K562 (cell line): ENCODE measurements at regions not wholly inside any gene's neighbourhood (a gene's known extent, or its start where the extent isn't known, plus 50 kb on each side); places are given as distances from the start of the nearest gene placed in this dataset.

Experiments
- ATAC-seq: fragments of 200-7000 bp; cut with Tn5 transposase; 3 replicates; pipeline ENCODE4 v1.9.1; 2020; ENCODE audit warnings: moderate library complexity
- BruUV-seq: library from RNA; stranded (reverse); fragments of 400-500 nt; replicated peaks from 2 replicates; lab custom pipeline; 2021; lab: Mats Ljungman, UMichigan
- CTCF ChIA-PET: fragments of 300-600 bp; formaldehyde crosslinking; extraction: SDS; loops from one replicate; lab custom pipeline; 2021; ENCODE audit warnings: low intra/inter-chr PET ratio; lab: Yijun Ruan, JAX
- POLR2A ChIA-PET: fragments of 300-600, 350-650 bp; sonication (Branson Sonifier 250); formaldehyde crosslinking; extraction: SDS; loops from one replicate; lab custom pipeline; 2021; ENCODE audit warnings: antibody characterized with exemption, inconsistent platforms; lab: Yijun Ruan, JAX
- DNase-seq, 4 experiments: peaks; one replicate each; pipeline versions ENCODE4 v3.0.0 to v3.0.0-alpha.2; 2011 to 2018; ENCODE audit warnings: low spot score in 3 of 4, mixed read lengths in 3 of 4; ENCODE audit errors: extremely low read depth in 1 of 4
- FAIRE-seq: peaks from 2 replicates; lab custom pipeline; 2011; peaks lifted over from hg19 to GRCh38; lab: Jason Lieb, UNC
- H2AFZ ChIP-seq: 2 replicates; pipeline ENCODE4 v1.6.0; 2011; ENCODE audit warnings: low read depth, low read length, control low read depth, inconsistent platforms
- H3K27ac ChIP-seq: fragments of 200-600 bp; 3 replicates; pipeline ENCODE4 v1.8.0; 2011; ENCODE audit warnings: low read depth, mild to moderate bottlenecking, control low read depth, inconsistent platforms, low read length, moderate library complexity, mixed read lengths; ENCODE audit errors: extremely low read depth
- H3K27me3 ChIP-seq, 2 experiments: fragments of 300-600 bp in 1 of 2; 2 replicates in 1 of 2; 3 replicates in 1 of 2; pipeline versions ENCODE4 v1.6.0 to v1.8.0; 2011; ENCODE audit warnings: inconsistent platforms in 2 of 2, low read length in 2 of 2, mild to moderate bottlenecking in 1 of 2, mixed read lengths in 1 of 2, moderate library complexity in 1 of 2; ENCODE audit not compliant: control insufficient read depth in 2 of 2, insufficient read depth in 2 of 2
- H3K36me3 ChIP-seq: fragments of 300-600 bp; 3 replicates; pipeline ENCODE4 v1.8.0; 2011; ENCODE audit warnings: mild to moderate bottlenecking, low read length, inconsistent platforms; ENCODE audit not compliant: control insufficient read depth, insufficient read depth
- H3K4me1 ChIP-seq, 2 experiments: fragments of 200-600 bp in 1 of 2; replicated peaks in 1 of 2; 2 replicates in 1 of 2; 3 replicates in 1 of 2; pipeline versions ENCODE4 v1.5.1 to v1.8.0; 2011; ENCODE audit warnings: inconsistent platforms in 2 of 2, low read length in 2 of 2, mild to moderate bottlenecking in 1 of 2, mixed read lengths in 1 of 2, moderate library complexity in 1 of 2; ENCODE audit not compliant: control insufficient read depth in 2 of 2, insufficient read depth in 2 of 2
- H3K4me2 ChIP-seq: 2 replicates; pipeline ENCODE4 v1.6.1; 2011; ENCODE audit warnings: low read length, control low read depth, inconsistent platforms, mixed read lengths; ENCODE audit not compliant: insufficient read depth
- H3K4me3 ChIP-seq: fragments of 200-600 bp; sonication (generic), shearing (Covaris generic); 2 replicates; pipeline ENCODE4 v1.5.1; 2016; ENCODE audit warnings: control low read depth, inconsistent platforms
- H3K79me2 ChIP-seq: fragments of 200-600 bp; 3 replicates; pipeline ENCODE4 v1.8.0; 2011; ENCODE audit warnings: low read length, inconsistent platforms; ENCODE audit not compliant: control insufficient read depth, insufficient read depth
- H3K9ac ChIP-seq, 2 experiments: 2 replicates each; pipeline versions ENCODE4 v1.6.0 to v1.6.1; 2011; ENCODE audit warnings: low read depth in 2 of 2, low read length in 2 of 2, control low read depth in 1 of 2, inconsistent platforms in 1 of 2, mild to moderate bottlenecking in 1 of 2, mixed read lengths in 1 of 2; ENCODE audit not compliant: insufficient read depth in 1 of 2
- H3K9me1 ChIP-seq: one replicate; pipeline ENCODE4 v1.6.0; 2011; ENCODE audit warnings: inconsistent platforms, mild to moderate bottlenecking, low read length, moderate library complexity; ENCODE audit not compliant: control insufficient read depth, insufficient read depth
- H3K9me3 ChIP-seq: replicated peaks from 2 replicates; pipeline ENCODE4 v1.5.1; 2011; ENCODE audit warnings: low read depth, low read length, inconsistent platforms; ENCODE audit not compliant: control insufficient read depth, insufficient read depth
- H4K20me1 ChIP-seq: replicated peaks from 2 replicates; pipeline ENCODE4 v1.6.1; 2011; ENCODE audit warnings: low read length, inconsistent platforms, mixed read lengths; ENCODE audit not compliant: control insufficient read depth, insufficient read depth
- AFF4 ChIP-seq: sonication (generic); formaldehyde crosslinking; IDR thresholded peaks from 2 replicates; pipeline ENCODE4 v1.8.0; 2023; ENCODE audit warnings: mild to moderate bottlenecking, missing genetic modification reagents
- CCAR2 ChIP-seq: fragments of 200-400 bp; formaldehyde crosslinking; IDR thresholded peaks from 2 replicates; pipeline ENCODE4 v1.6.1; 2017; ENCODE audit warnings: mild to moderate bottlenecking, low read depth, low read length
- EWSR1 ChIP-seq: fragments of 450-650 bp; IDR thresholded peaks from 2 replicates; pipeline ENCODE4 v1.6.1; 2018; ENCODE audit warnings: borderline replicate concordance, mild to moderate bottlenecking, low read depth, moderate library complexity; ENCODE audit not compliant: partially characterized antibody
- FOXJ3 ChIP-seq: sonication (generic); formaldehyde crosslinking; IDR thresholded peaks from 2 replicates; pipeline ENCODE4 v1.4.0; 2020; ENCODE audit warnings: mild to moderate bottlenecking, missing genetic modification reagents
- HDAC3 ChIP-seq: fragments of 450-650 bp; IDR thresholded peaks from 2 replicates; pipeline ENCODE4 v1.6.1; 2018; ENCODE audit warnings: borderline replicate concordance, mild to moderate bottlenecking, moderate library complexity; ENCODE audit not compliant: partially characterized antibody
- HMG20B ChIP-seq: fragments of 250-450 bp; sonication (Bioruptor Pico); IDR thresholded peaks from 2 replicates; pipeline ENCODE4 v1.5.0; 2021; ENCODE audit warnings: mild to moderate bottlenecking
- KLF1 ChIP-seq: fragments of 450-650 bp; IDR thresholded peaks from 2 replicates; pipeline ENCODE4 v1.6.1; 2016; ENCODE audit warnings: missing genetic modification characterization, missing compliant biosample characterization
- KLF6 ChIP-seq: fragments of 250-450 bp; sonication (Bioruptor Pico); IDR thresholded peaks from 2 replicates; pipeline ENCODE4 v1.4.0; 2020; ENCODE audit warnings: mild to moderate bottlenecking, moderate library complexity, borderline replicate concordance
- MBD2 ChIP-seq: sonication (generic); IDR thresholded peaks from 2 replicates; pipeline ENCODE4 v1.6.1; 2016; ENCODE audit warnings: low read depth, borderline replicate concordance
- MED1 ChIP-seq: sonication (generic); formaldehyde crosslinking; IDR thresholded peaks from 2 replicates; pipeline ENCODE4 v1.8.1; 2023; ENCODE audit warnings: missing genetic modification reagents, borderline replicate concordance
- UBTF ChIP-seq, 2 experiments: IDR thresholded peaks; 2 replicates each; pipeline ENCODE4 v1.6.1; 2012; ENCODE audit warnings: improper control_type of control experiment in 2 of 2, low read depth in 2 of 2, low read length in 2 of 2, borderline replicate concordance in 1 of 2
- ZNF57 ChIP-seq: fragments of 450-650 bp; formaldehyde crosslinking; IDR thresholded peaks from 2 replicates; pipeline ENCODE4 v1.4.0; 2020; ENCODE audit warnings: mild to moderate bottlenecking, moderate library complexity
- WGBS: fragments of 100-300 bp; shearing (Covaris generic); methylation state at CpG from one replicate; pipeline ENCODE4 v1.1.6; 2016; ENCODE audit warnings: low coverage, mixed read lengths; ENCODE audit not compliant: insufficient coverage; ENCODE audit errors: missing lambda C conversion rate; 5-methylcytosine and 5-hydroxymethylcytosine counted together
- in situ Hi-C: fragments of 300-500 bp; cut with MboI; formaldehyde crosslinking; loops from 4 replicates; pipeline ENCODE4 v1.15.0; 2018; ENCODE audit warnings: inconsistent platforms, mixed read lengths
- intact Hi-C: fragments of 100-400 bp; cut with micrococcal nuclease; formaldehyde crosslinking; loops from 2 replicates; pipeline ENCODE4 v1.14.2; 2022

GRCh38 chr12:94845110-94845509 lies 158.4 kb downstream of the NDUFA12 start (continued):
- no peak for TF ChIP-seq KLF6
- TF ChIP-seq AFF4 (CRISPR knock-in tag), result no peak
- no peak for TF ChIP-seq HMG20B (CRISPR knock-in tag)
- TF ChIP-seq EWSR1, result no peak
- no peak for TF ChIP-seq FOXJ3

- Histone ChIP-seq H3K4me3 (no peak overlapping the region), H3K9ac (no peak overlapping the region), H2AFZ (no peak overlapping the region), H3K27me3 (peaks cover 12 to 27% of the 10 kb centered on the region in 2 experiments), H3K9me3 (no peaks in the 10 kb centered on the region), H3K36me3 (no peaks in the 10 kb centered on the region), H3K79me2 (no peaks in the 10 kb centered on the region), H3K4me2 (no peak overlapping the region), H3K27ac (no peak overlapping the region), H3K9me1 (no peaks in the 10 kb centered on the region), H3K4me1 (no peaks in the 10 kb centered on the region), H4K20me1 (no peaks in the 10 kb centered on the region)
- intact Hi-C loops, result no loop called here
- POLR2A ChIA-PET, result no interaction called here
- FAIRE-seq (no peak), ATAC-seq (no peak), DNase-seq (no peak)
- 0% methylated on average over 3 of the region's 3 CpGs for WGBS
- in situ Hi-C loops, result no loop called here
- CTCF ChIA-PET, result no interaction called here
- BruUV-seq, result no TSS peak
- TF ChIP-seq HDAC3 (no peak), MBD2 (no peak), UBTF (IDR thresholded peaks at IDR 0.05; ENCODE audit: borderline replicate concordance in 1 of 2, low read depth in 2 of 2, low read length in 2 of 2) (no peak), ZNF57 (no peak), KLF1 (no peak), MED1 (CRISPR knock-in tag) (no peak), CCAR2 (no peak)
Observed at GRCh38 chr12:94844452-94844851, 159.0 kb downstream of the NDUFA12 start.
